GM18511 (cell line): ENCODE measurements at regions not wholly inside any gene's neighbourhood (a gene's known extent, or its start where the extent isn't known, plus 50 kb on each side); places are given as distances from the start of the nearest gene placed in this dataset.
A peak's percentile ranks its signal among the peaks of the same experiment; 100 is the strongest.
"Not testable (repeated sequence)": the region's sequence is repeated elsewhere in the genome, so short reads cannot be mapped to it uniquely, and the experiment has no call there.

Experiments used
- ATAC-seq: cut with Tn5 transposase; IDR thresholded peaks from one replicate; pipeline ENCODE4 v1.9.1; 2021; ENCODE audit warnings: mild to moderate bottlenecking, moderate library complexity; ENCODE audit not compliant: unreplicated experiment

DNA sequence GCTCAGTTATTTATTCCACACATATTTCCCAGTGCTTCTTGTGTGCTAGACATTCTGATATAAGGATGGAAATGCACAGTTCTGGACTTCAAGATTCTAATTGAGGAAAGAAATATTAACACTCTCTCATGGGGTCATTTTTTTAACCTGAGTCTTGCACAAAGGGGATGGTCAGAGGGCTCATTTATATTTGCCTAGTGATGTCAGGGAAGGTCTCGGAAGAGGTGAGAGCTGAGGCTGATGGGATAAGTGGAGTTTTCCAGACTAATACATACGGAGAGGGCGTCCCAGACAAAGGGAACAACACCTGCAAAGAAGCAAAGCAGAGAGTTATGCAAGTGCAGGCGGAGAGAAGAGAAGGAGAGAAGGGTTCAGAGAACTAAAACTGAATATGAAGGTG is 1304.6 kb upstream of the TENM4 start:
- ATAC-seq: no peak

DNA sequence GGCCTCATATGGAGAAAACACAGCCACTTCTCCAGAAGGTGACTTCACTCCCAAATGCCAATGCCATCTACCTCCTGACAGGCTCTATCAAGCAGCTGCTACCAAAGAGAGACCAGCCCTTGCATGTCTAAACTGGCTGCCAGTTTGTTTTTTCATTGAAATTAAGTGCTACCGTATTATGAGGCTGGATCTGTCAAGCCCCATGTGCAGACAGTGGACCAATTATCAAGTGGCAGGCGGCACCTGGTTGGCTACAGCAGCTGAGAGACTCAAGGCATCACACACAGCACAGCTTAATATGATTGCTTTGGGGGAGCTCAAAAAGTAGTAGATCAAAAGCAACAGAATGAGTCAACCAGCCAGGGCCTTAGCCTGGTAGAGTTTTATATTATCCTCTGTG is 1293.0 kb upstream of the TENM4 start:
- ATAC-seq: no peak

DNA sequence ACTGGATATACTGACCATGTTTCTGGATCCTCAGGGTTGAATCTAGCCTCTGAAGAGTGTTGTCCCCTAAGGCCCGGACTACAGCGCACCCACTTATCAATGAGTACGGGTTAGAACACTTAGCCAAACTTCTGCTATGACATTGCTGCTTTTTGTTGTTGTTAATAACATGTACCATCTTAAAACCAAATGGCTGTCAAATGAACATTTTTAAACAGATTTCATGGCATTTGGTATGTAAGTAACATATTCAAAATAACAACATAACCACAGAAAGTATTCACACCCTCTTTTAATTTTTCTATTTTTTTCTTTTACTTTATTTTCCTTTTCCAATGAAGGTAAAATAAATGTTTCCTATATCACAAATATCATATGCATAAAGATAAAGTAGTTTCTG is 1292.5 kb upstream of the TENM4 start:
- no peak for ATAC-seq

DNA sequence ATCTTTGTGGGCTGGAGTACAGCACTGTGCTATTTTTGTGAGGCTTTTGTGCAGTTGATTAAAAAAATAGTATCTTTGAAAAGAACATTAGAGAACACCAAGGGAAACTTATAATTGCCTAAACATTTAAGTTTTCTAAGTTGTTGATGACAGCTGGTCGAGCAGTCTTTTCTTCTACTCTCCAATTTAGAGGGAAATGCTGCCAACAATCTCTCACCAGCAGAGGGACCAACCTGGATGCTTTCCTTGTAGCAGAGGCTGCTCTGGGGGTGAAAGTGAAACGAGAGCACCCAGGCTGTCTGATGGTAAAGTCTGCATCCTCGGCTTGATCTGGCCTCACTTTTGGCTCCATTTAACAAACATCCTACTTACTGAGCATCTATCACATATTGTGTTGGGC is 1286.5 kb upstream of the TENM4 start:
- ATAC-seq: peak; percentile 87

GRCh38 chr11:80726236-80726635 is 1285.4 kb upstream of the TENM4 start:
- ATAC-seq: peak; percentile 48

- no peak for ATAC-seq
These were observed 1283.5 kb upstream of the TENM4 start for GRCh38 chr11:80724366-80724765.

GRCh38 chr11:80722629-80723028 is 1281.8 kb upstream of the TENM4 start:
- no peak for ATAC-seq

DNA sequence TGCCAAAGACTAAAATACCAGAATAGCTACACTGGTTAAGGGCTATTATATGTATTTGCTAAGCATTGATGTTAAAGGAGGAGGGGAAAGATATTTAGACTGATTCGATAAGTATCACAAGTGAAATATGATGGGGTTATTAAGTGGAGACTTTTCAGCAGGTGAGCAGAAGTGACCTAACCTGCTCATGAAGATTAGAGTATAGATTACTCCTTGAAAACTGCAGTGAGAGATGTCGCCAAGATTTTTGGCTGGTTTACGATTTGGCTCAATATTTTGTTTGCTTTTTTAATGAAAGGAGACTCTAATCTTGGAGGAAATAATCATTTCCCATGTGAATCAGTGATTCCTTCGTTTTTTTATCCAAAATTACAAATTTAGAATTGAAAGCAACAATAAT is 1279.5 kb upstream of the TENM4 start:
- ATAC-seq: no peak

DNA sequence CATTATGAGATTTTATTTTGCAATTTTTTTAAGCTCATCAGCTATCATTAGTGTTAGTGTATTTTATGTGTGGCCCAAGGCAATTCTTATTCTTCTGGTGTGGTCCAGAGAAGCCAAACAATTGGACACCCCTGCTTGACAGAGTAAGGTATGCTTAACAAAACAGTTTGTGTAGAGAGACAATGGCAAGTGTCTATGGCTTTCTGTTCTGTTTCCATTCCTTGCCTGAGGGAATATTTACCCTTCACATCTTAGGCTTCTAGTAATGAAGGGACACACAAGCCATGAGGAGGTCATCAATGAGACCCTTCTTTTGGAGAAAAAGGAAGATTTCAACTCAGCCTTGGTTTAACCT is 1278.4 kb upstream of the TENM4 start:
- no peak for ATAC-seq

DNA sequence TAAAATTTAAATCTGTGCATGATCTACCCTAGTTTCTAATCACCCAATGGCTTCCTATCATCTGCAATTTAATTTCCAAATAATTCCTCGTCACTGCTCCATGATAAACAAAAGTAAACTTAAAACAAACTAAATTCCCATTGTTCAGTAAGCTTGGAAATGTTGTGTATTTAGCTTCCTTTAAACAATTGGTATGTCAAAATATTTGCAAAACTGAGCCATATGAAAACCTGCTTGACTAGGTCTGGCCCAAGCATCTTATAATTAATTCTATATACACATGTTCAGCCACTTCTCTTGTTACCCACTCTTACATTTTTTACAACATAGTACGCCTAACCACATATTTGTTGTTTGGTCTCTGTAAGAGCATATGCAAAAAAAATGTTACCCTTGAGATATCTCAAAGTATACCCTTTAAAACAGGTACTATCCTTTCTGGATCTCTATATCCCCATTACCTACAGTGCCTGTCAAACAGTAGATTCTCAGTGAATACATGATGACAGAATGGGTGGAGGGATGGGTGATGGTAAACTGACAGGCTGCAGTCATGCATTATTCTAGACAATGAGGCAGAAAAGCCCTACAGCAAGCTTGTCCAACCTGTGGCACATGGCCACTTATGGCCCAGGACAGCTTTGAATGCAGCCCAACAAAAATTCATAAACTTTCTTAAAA is 1277.9 kb upstream of the TENM4 start:
- no peak for ATAC-seq

- no peak for ATAC-seq
These were observed 1261.4 kb upstream of the TENM4 start for GRCh38 chr11:80702264-80702663.

DNA sequence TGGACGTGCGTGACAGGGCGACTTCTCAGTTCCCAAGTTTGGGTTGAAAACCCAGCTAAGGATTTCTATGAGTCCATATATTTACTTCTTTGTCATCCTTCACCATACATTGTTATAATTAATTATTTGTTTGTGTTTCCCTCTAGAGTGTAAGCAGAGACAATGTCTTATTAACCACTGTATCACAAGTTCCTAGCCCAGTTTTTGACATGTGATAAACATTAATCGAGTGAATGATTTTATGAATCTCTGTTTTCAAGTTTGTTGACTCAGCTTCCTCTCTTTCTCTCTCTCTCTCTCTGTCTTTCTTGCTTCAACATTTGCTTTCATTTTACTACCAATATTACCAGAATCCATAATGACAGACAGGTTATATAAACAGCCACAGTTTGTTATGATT is 1259.6 kb upstream of the TENM4 start:
- ATAC-seq: no peak

DNA sequence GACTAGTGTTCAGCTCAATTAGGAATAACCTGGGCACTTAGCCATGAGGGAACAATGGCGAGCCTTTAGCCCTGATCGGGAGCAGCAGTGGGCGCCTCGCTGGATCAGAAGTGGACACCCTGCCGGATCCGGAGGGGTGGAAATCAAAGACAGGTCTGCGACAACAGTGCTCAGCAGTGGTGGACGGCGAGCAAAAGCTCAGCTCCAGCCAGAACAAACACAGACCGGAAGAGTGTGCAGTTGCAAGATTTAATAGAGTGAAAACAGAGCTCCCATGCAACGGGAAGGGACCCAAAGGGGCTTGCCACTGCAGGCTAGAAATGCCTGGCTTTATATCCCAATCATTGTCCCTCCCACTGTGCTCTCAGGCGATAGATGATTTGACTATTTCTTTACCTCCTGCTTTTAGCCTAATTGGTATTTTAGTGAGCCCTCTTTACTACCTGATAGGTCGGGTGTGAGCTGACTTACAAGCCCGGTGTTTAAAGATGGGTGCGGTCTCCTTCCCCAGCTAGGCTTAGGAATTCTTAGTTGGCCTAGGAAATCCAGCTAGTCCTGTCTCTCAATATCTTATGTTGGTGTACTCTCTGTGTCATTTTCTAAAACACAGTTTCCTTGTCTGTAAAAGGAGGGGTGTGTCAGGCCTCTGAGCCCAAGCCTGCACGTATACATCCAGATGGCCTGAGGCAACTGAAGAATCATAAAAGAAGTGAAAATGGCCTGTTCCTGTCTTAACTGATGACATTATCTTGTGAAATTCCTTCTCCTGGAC is 1258.8 kb upstream of the TENM4 start:
- ATAC-seq: not testable (repeated sequence)

DNA sequence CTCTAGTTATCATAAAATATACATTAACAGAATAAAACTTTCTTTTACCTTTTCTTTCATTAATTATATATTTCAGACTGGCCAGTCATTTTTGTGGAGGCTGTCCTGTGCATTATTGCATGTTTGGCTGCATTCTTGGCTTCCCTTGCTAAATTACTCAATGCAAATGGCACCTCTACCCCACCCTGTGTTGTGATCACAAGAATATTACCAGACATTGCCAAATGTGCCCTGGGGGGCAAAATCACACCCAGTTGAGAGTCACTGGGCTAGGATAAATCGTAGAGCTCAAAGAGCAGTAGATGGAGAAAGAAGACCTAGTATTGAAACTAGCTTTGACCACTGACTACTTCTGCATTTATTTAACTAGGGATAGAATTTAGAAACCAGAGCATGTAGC is 1257.8 kb upstream of the TENM4 start:
- no peak for ATAC-seq

GRCh38 chr11:80694385-80694784 is 1253.6 kb upstream of the TENM4 start:
- ATAC-seq: no peak

- ATAC-seq: no peak
These were observed 1247.1 kb upstream of the TENM4 start for GRCh38 chr11:80687941-80688340.

DNA sequence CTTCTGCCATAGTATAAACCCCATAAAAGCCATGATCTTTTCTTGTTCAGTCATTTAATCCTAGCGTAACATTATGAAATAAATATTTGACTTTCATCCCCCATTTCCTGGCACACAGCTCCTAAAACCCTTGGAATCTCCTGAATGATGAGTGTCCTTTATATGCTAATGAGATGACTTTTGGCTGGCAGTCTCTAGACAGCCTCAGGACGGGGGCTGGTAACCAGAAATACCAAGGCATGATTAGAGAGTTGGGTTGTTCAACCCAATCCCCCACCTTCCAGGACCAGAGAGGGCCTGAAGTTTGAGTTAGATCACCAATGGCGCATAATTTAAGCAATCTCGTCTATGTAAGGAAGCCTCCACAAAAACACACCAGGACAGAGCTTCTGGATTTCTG is 1246.1 kb upstream of the TENM4 start:
- no peak for ATAC-seq

GRCh38 chr11:80673566-80673965 is 1232.7 kb upstream of the TENM4 start:
- no peak for ATAC-seq

- ATAC-seq: no peak
These were observed 1228.8 kb upstream of the TENM4 start for GRCh38 chr11:80669620-80670019.

DNA sequence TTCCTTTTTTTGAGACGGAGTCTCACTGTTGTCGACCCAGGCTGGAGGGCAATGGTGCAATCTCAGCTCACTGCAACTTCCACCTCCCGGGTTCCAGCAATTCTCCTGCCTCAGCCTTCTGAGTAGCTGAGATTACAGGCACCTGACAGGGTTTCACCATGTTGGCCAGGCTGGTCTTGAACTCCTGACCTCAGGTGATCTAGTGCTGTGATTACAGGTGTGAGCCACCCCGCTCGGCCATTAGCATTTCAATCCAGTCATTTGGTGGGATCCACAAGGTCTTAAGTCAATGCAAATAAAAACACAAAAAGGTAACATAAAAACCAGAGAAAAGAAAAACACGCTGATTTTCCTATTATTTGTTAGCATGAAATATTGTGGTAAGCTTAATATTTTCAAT is 1227.2 kb upstream of the TENM4 start:
- ATAC-seq: no peak

- ATAC-seq: no peak
These were observed 1215.0 kb upstream of the TENM4 start for GRCh38 chr11:80655834-80656233.

- no peak for ATAC-seq
These were observed 1210.1 kb upstream of the TENM4 start for GRCh38 chr11:80650966-80651365.

DNA sequence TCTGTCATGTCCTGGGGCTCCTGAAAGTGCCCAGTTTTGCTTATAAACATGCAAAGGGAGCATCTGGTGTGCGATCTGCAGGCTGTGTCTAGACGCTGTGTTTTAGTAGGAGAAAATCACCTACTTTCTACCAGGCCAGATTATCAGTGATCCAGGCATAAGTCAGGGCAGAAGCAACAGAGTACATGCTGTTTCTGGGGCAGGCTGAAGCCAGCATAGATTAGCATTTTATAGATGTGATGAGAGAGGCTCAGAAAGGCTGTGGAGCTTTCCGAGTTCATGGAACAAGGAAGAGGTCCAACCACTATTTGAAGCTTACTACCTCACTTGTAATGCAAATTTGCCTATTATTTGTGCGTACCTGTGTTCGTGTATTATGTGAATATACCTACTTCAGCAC is 1208.4 kb upstream of the TENM4 start:
- no peak for ATAC-seq
